Fibroblast of pulmonary artery (primary cell): ENCODE measurements at regions not wholly inside any gene's neighbourhood (a gene's known extent, or its start where the extent isn't known, plus 50 kb on each side); places are given as distances from the start of the nearest gene placed in this dataset.
"Not testable (repeated sequence)": the region's sequence is repeated elsewhere in the genome, so short reads cannot be mapped to it uniquely, and the experiment has no call there.

Source experiments
- DNase-seq: peaks from one replicate; pipeline ENCODE4 v3.0.0-alpha.2; 2010; ENCODE audit warnings: low read depth
- H3K4me3 ChIP-seq: replicated peaks from 2 replicates; pipeline ENCODE4 v1.5.1; 2011; ENCODE audit warnings: low read depth, mild to moderate bottlenecking, control low read depth, low read length, moderate library complexity
- TF ChIP-seq, protein P1 (sequence below): IDR thresholded peaks from 2 replicates; pipeline ENCODE4 v1.5.1; 2011; ENCODE audit warnings: mild to moderate bottlenecking, control low read depth, low read length, inconsistent platforms; ENCODE audit errors: missing control alignments

DNA sequence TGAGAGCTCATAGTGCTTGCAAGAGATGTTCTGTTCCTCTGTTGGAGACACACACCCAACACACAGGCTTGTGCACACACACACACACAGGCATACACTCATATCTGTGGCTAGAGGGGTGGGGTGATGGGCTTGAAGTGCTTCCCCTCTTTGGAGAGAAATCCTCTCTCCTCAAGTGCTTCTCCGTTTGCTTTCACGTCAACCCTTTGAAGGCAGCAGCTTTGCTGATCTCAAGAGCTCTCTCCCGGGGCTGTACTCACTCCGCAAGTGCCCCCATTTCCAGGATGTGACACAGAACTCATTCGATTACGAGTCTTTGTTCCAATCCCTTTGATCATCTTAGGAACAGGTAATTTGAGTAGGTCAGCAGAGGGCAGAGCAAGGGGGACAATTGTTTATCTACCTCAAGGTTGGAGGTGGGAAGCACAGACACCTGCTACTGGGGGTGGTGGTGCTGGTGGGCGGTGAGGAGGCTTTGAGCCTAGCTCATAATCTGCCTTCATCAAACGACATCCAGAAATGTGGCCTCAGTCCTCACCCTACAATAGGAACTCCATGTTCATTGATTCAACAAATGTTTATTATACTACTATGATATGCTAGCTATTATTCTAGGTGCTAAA, 529.8 kb upstream of the CADM1 start:
- DNase-seq, result no peak
- TF ChIP-seq, protein P1, sequence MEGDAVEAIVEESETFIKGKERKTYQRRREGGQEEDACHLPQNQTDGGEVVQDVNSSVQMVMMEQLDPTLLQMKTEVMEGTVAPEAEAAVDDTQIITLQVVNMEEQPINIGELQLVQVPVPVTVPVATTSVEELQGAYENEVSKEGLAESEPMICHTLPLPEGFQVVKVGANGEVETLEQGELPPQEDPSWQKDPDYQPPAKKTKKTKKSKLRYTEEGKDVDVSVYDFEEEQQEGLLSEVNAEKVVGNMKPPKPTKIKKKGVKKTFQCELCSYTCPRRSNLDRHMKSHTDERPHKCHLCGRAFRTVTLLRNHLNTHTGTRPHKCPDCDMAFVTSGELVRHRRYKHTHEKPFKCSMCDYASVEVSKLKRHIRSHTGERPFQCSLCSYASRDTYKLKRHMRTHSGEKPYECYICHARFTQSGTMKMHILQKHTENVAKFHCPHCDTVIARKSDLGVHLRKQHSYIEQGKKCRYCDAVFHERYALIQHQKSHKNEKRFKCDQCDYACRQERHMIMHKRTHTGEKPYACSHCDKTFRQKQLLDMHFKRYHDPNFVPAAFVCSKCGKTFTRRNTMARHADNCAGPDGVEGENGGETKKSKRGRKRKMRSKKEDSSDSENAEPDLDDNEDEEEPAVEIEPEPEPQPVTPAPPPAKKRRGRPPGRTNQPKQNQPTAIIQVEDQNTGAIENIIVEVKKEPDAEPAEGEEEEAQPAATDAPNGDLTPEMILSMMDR, result no peak
- H3K4me3 ChIP-seq, result no peak overlapping the region

DNA sequence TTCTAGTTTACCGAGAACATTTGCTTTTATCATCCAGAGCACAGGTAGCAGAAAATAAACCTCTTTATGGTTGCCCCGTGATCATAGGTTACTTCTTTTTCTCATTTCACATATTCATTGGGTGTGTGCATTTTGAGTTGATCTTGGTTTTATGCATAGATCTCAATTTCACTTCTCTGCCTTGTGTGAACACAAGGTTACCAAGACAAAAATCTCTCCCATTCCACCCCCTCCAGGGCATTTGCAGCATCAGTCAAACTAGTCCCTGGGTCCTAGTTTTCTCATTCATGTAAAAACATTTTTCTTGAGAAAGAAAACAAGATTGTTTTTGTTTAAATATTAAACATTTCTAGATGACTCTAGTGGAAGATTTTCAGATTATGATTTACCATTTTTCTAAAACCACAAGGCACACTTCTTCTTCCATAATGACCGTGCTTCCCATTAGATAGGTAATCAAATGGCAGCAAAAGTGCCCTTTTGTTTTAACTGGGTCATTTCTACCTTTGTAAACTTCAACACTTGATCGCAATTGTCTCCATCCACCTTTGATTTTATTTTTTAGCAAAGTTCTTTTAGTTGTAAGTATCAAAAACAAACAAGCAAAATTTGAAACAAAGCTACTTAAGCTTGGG, 526.6 kb upstream of the CADM1 start:
- H3K4me3 ChIP-seq, result no peak overlapping the region
- DNase-seq, result no peak
- TF ChIP-seq, protein P1, result no peak

DNA sequence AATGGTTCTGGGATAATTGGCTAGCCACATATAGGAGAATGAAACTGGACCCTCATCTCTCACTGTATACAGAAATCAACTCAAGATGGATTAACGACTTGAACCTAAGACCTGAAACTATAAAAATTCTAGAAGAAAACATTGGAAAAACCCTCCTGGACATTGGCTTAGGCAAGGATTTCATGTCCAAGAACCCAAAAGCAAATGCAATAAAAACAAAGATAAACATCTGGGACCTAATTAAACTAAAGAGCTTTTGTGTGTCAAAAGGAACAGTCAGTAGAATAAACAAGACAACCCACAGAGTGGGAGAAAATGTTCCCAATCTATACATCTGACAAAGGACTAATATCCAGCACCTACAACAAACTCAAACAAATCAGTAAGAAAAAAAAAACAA, 524.3 kb upstream of the CADM1 start:
- not testable (repeated sequence) for H3K4me3 ChIP-seq, DNase-seq

DNA sequence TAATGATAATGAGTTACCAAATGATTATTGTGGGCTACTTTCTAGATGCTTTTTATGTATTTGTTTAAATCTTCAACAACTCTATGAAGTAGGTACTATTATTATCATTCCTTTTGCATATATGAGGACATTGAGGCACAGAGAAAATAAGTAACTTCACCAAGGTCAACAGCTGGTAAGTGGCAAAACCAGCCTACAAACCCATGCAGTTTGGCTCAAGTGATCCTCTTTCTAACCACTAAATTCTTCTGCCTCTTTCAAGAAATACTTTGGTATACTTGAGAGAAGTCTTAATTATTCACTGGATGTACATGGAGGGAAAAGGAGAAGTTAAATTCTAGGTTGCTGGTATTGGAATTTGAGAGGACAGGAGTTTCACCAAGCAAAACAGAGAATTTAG, 495.2 kb upstream of the CADM1 start:
- TF ChIP-seq, protein P1, result no peak
- DNase-seq, result no peak
- H3K4me3 ChIP-seq, result no peak overlapping the region

DNA sequence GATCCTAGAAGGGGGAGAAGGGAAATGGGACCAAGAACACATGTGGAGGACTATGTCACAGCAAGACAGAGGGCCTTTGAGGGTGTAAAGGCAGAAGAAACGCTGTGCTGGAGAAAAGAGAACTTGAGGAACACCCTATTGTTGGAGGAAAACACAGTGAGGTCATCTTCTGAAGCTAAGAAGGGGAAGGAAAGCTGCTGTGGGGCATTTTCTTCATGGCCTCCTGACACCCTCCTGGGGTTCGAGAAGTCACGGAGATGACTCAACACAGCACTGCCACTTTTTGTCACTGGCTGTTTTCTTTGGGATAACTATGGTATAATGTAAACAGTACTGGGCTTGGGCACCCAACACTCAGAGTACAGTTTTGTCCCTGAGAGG, 492.6 kb upstream of the CADM1 start:
- TF ChIP-seq, protein P1, result no peak
- no peak overlapping the region for H3K4me3 ChIP-seq
- no peak for DNase-seq

DNA sequence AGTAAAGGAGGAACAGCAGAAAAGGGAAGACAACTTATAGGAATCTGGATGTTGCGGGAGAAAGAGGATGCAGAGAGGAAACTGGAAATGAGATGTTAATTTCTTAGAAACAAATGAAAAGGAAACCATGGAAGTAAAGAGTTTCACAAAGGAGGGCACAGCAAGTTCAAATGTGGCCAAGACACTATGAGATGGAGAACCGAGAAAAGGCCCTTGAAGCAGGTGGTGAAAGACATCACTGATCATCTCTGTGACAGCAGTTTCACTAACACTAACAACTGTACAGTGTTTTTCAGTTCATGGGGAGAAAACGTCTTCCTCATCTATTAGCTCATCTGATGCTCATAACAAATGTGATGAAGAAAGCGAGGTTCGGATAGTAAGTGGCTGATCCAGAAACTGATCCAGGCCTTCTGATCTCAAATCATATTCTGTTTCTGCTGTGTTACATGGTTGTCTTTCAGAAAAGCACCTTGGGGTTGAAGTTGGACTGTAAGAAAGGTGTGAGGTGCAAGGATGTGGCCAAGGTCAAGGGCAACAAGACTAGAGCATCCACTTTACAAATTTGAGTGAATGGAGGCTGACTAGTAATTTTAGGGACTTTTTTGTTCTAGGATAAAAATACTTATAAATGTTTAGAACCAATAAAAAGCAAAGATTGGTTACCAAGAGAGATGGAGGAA, 492.1 kb upstream of the CADM1 start:
- no peak for DNase-seq
- TF ChIP-seq, protein P1, result no peak
- no peak overlapping the region for H3K4me3 ChIP-seq

DNA sequence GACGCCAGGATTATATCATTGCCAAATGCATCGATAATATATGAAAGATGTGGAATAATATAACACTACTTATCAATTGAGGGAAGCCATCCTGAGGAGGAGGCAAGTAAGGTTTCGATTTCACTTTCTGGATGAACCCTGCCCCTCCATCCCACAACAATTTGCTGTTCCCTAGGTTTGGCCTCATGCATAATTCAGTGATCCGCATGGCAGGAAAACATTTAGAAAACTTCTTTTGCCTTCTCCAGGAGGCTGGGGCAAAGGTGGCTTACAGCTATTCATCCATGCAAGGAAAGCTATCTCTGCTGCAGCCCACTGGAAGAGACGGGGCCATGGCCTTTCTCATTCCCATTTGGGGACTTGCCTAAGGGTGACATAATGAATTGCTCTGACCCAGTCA, 489.4 kb upstream of the CADM1 start:
- DNase-seq, result no peak
- no peak overlapping the region for H3K4me3 ChIP-seq
- TF ChIP-seq, protein P1, result no peak
